GM23338 (cell line): ENCODE measurements at regions not wholly inside any gene's neighbourhood (a gene's known extent, or its start where the extent isn't known, plus 50 kb on each side); places are given as distances from the start of the nearest gene placed in this dataset.
"Not testable (repeated sequence)": the region's sequence is repeated elsewhere in the genome, so short reads cannot be mapped to it uniquely, and the experiment has no call there.

Experiments used
- ATAC-seq: fragments of 200-7000 bp; cut with Tn5 transposase; 3 replicates; pipeline ENCODE4 v1.9.1; 2020
- DNase-seq: peaks from one replicate; pipeline ENCODE4 v3.0.0-alpha.2; 2015; ENCODE audit warnings: low spot score
- H2AFZ ChIP-seq: fragments of 200-600 bp; sonication (generic); 2 replicates; pipeline ENCODE4 v1.8.0; 2016; ENCODE audit warnings: antibody characterized with exemption, mild to moderate bottlenecking, moderate library complexity
- H3F3A ChIP-seq: fragments of 200-600 bp; sonication (generic); replicated peaks from 2 replicates; pipeline ENCODE4 v1.8.0; 2017; ENCODE audit warnings: antibody characterized with exemption, mixed run types, low read depth
- H3K27ac ChIP-seq: fragments of 200-600 bp; sonication (generic); 2 replicates; pipeline ENCODE4 v1.6.1; 2016; ENCODE audit warnings: low read depth
- H3K27me3 ChIP-seq: fragments of 200-600 bp; sonication (generic); 2 replicates; pipeline ENCODE4 v1.8.0; 2016; ENCODE audit warnings: mild to moderate bottlenecking, mixed run types, moderate library complexity; ENCODE audit not compliant: insufficient read depth
- H3K36me3 ChIP-seq: fragments of 200-600 bp; sonication (generic); 2 replicates; pipeline ENCODE4 v1.8.0; 2016; ENCODE audit warnings: mild to moderate bottlenecking; ENCODE audit not compliant: insufficient read depth
- H3K4me1 ChIP-seq: fragments of 200-600 bp; sonication (generic); 2 replicates; pipeline ENCODE4 v1.8.0; 2016; ENCODE audit warnings: mild to moderate bottlenecking, moderate library complexity; ENCODE audit not compliant: insufficient read depth
- H3K4me2 ChIP-seq: fragments of 200-600 bp; sonication (generic); 2 replicates; pipeline ENCODE4 v1.7.1; 2017; ENCODE audit warnings: mixed run types
- H3K4me3 ChIP-seq: fragments of 200-600 bp; sonication (generic); 2 replicates; pipeline ENCODE4 v1.6.1; 2016; ENCODE audit warnings: mixed run types
- H3K79me2 ChIP-seq: fragments of 200-600 bp; sonication (generic); replicated peaks from 2 replicates; pipeline ENCODE4 v1.8.0; 2017; ENCODE audit warnings: mild to moderate bottlenecking; ENCODE audit not compliant: insufficient read depth
- H3K9me2 ChIP-seq: fragments of 200-600 bp; sonication (generic); 2 replicates; pipeline ENCODE4 v1.8.0; 2017; ENCODE audit not compliant: insufficient read depth
- H4K20me1 ChIP-seq: fragments of 200-600 bp; sonication (generic); replicated peaks from 2 replicates; pipeline ENCODE4 v1.8.0; 2017; ENCODE audit warnings: mild to moderate bottlenecking; ENCODE audit not compliant: insufficient read depth
- H3K27ac Mint-ChIP-seq: 2 replicates; pipeline ENCODE4 v1.8.0; 2020; ENCODE audit warnings: inconsistent platforms, mild to moderate bottlenecking, moderate library complexity, mixed read lengths
- H3K27me3 Mint-ChIP-seq: 3 replicates; pipeline ENCODE4 v1.8.0; 2022; ENCODE audit warnings: low read depth, mild to moderate bottlenecking, moderate library complexity, mixed read lengths, inconsistent platforms; ENCODE audit not compliant: insufficient read depth, poor library complexity
- H3K36me3 Mint-ChIP-seq: 3 replicates; pipeline ENCODE4 v1.8.0; 2021; ENCODE audit warnings: low read depth, mild to moderate bottlenecking, inconsistent platforms, moderate library complexity, mixed read lengths
- H3K4me1 Mint-ChIP-seq: 3 replicates; pipeline ENCODE4 v1.8.0; 2020; ENCODE audit warnings: mild to moderate bottlenecking, inconsistent platforms, mixed read lengths
- H3K4me3 Mint-ChIP-seq: 3 replicates; pipeline ENCODE4 v1.8.0; 2021; ENCODE audit warnings: moderate library complexity, mild to moderate bottlenecking, inconsistent platforms, mixed read lengths
- H3K9me3 Mint-ChIP-seq: 3 replicates; pipeline ENCODE4 v1.8.0; 2020; ENCODE audit warnings: moderate library complexity, mild to moderate bottlenecking, inconsistent platforms, mixed read lengths
- CTCF ChIP-seq, 2 experiments: fragments of 200-600 bp in 1 of 2; sonication (generic) in 1 of 2; conservative IDR thresholded peaks; 2 replicates each; pipeline versions ENCODE4 v1.5.1 to v1.6.1; 2016 to 2017; ENCODE audit warnings: antibody characterized with exemption in 2 of 2, low read depth in 2 of 2, mild to moderate bottlenecking in 2 of 2, moderate library complexity in 1 of 2
- EZH2 ChIP-seq: fragments of 200-600 bp; sonication (generic); IDR thresholded peaks from one replicate; pipeline ENCODE4 v1.8.0; 2017; ENCODE audit warnings: antibody characterized with exemption, mild to moderate bottlenecking, low read depth; ENCODE audit not compliant: unreplicated experiment
- JUNB ChIP-seq: IDR thresholded peaks from one replicate; pipeline ENCODE4 v1.6.1; 2016; ENCODE audit warnings: antibody characterized with exemption; ENCODE audit not compliant: unreplicated experiment
- NANOG ChIP-seq: IDR thresholded peaks from 2 replicates; pipeline ENCODE4 v1.6.1; 2016; ENCODE audit warnings: antibody characterized with exemption, borderline replicate concordance
- REST ChIP-seq: IDR thresholded peaks from one replicate; pipeline ENCODE4 v1.6.1; 2018; ENCODE audit warnings: antibody characterized with exemption; ENCODE audit not compliant: unreplicated experiment
- STAT1 ChIP-seq: IDR thresholded peaks from one replicate; pipeline ENCODE4 v1.6.1; 2016; ENCODE audit warnings: antibody characterized with exemption; ENCODE audit not compliant: unreplicated experiment
- ZNF114 ChIP-seq: fragments of 250-450 bp; sonication (Bioruptor Pico); IDR thresholded peaks from 2 replicates; pipeline ENCODE4 v1.5.0; 2020; ENCODE audit warnings: mild to moderate bottlenecking, moderate library complexity
- ZNF331 ChIP-seq: fragments of 250-450 bp; sonication (Bioruptor Pico); IDR thresholded peaks from 2 replicates; pipeline ENCODE4 v1.5.0; 2020; ENCODE audit warnings: low read depth, mild to moderate bottlenecking, moderate library complexity
- ZNF462 ChIP-seq: fragments of 250-450 bp; sonication (Bioruptor Pico); IDR thresholded peaks from 2 replicates; pipeline ENCODE4 v1.5.0; 2020; ENCODE audit warnings: mild to moderate bottlenecking, moderate library complexity
- TF ChIP-seq, protein P1 (sequence below): IDR thresholded peaks from 2 replicates; pipeline ENCODE4 v1.6.1; 2016; ENCODE audit warnings: antibody characterized with exemption

GRCh38 chr10:78444741-78445140, 411.1 kb downstream of the RPS24 start:
- not testable (repeated sequence) for H3K4me3 ChIP-seq, DNase-seq, H3K27ac Mint-ChIP-seq, H3K9me3 Mint-ChIP-seq, H3K4me1 Mint-ChIP-seq, H3K4me2 ChIP-seq, H3K9me2 ChIP-seq, H3K4me3 Mint-ChIP-seq, H3F3A ChIP-seq, H3K4me1 ChIP-seq, H4K20me1 ChIP-seq, H3K27me3 Mint-ChIP-seq, H3K36me3 Mint-ChIP-seq, H3K79me2 ChIP-seq, H2AFZ ChIP-seq, H3K27me3 ChIP-seq, ATAC-seq, H3K36me3 ChIP-seq, H3K27ac ChIP-seq

GRCh38 chr10:78445308-78445707, 411.6 kb downstream of the RPS24 start:
- Histone ChIP-seq H3F3A (no peaks in the 10 kb centered on the region), H3K9me2 (peaks cover 4% of the 10 kb centered on the region; the same call in 1 of the 2 replicates), H3K4me3 (no peak overlapping the region), H3K27ac (no peak overlapping the region), H3K79me2 (no peaks in the 10 kb centered on the region), H2AFZ (no peak overlapping the region), H3K27me3 (no peaks in the 10 kb centered on the region), H3K36me3 (no peaks in the 10 kb centered on the region), H3K4me1 (no peaks in the 10 kb centered on the region), H4K20me1 (no peaks in the 10 kb centered on the region), H3K4me2 (no peak overlapping the region)
- DNase-seq = no peak
- H3K27ac Mint-ChIP-seq = no peak overlapping the region
- H3K36me3 Mint-ChIP-seq = no peaks in the 10 kb centered on the region
- no peak overlapping the region for H3K4me3 Mint-ChIP-seq
- peaks cover 3% of the 10 kb centered on the region for H3K27me3 Mint-ChIP-seq
- H3K9me3 Mint-ChIP-seq = no peaks in the 10 kb centered on the region; the same call in 2 of the 3 replicates
- ATAC-seq = no peak
- H3K4me1 Mint-ChIP-seq = no peaks in the 10 kb centered on the region
- TF ChIP-seq EZH2 = no peak
- TF ChIP-seq ZNF331 (CRISPR knock-in tag) = no peak
- no peak for TF ChIP-seq REST
- TF ChIP-seq JUNB = no peak
- TF ChIP-seq NANOG = no peak
- no peak for TF ChIP-seq ZNF462 (CRISPR knock-in tag)
- TF ChIP-seq, protein P1, sequence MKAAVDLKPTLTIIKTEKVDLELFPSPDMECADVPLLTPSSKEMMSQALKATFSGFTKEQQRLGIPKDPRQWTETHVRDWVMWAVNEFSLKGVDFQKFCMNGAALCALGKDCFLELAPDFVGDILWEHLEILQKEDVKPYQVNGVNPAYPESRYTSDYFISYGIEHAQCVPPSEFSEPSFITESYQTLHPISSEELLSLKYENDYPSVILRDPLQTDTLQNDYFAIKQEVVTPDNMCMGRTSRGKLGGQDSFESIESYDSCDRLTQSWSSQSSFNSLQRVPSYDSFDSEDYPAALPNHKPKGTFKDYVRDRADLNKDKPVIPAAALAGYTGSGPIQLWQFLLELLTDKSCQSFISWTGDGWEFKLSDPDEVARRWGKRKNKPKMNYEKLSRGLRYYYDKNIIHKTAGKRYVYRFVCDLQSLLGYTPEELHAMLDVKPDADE = no peak
- TF ChIP-seq ZNF114 (CRISPR knock-in tag) = no peak
- TF ChIP-seq CTCF (conservative IDR thresholded peaks at IDR 0.05; ENCODE audit: low read depth in 2 of 2) = no peak
- no peak for TF ChIP-seq STAT1
